ENCODE measurements at regions not wholly inside any gene's neighbourhood (a gene's known extent, or its start where the extent isn't known, plus 50 kb on each side); places are given as distances from the start of the nearest gene placed in this dataset.
"Not testable (repeated sequence)": the region's sequence is repeated elsewhere in the genome, so short reads cannot be mapped to it uniquely, and the experiment has no call there.

- no peak for ATAC-seq
Observed at GRCh38 chr10:65083222-65083621, 1562.0 kb downstream of the REEP3 start.

DNA sequence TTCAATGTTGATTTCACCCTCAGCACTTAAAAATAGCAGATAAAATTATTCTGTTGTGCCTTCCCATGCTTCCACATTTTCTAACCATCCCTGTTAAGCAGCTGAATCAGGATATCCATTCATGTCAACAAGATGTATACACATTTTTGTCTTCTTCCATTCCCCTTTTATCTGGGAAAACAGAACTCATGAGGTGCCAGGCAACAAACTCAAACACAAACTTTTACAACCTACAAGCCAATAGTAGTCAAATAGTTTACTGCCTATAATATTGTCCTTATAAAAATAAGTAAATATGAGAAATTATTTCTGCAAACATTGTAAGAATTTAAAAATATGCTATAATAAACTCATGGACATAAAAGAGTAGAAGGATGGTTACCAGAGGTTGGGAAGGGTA, 1569.8 kb downstream of the REEP3 start:
- no peak for ATAC-seq

DNA sequence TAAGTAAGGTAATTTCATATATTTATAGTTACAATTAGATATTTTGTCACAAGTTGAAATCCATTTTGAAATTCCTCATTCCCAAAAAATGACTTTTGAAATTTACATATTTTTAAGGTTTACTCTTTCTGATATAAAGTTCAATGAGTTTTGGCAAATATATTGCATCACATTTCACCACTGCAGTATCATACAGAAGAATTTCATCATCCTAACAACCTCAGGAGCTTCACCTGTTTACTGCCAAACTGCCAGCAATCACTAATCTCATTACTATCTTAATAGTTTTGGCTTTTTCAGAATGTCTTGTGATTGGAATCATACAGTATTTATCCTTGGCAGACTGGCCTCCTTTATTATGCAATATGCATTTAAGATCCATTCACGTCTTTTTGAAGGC, 1578.9 kb downstream of the REEP3 start:
- ATAC-seq = no peak

- not testable (repeated sequence) for ATAC-seq
Observed at GRCh38 chr10:65100881-65101280, 1579.7 kb downstream of the REEP3 start.

DNA sequence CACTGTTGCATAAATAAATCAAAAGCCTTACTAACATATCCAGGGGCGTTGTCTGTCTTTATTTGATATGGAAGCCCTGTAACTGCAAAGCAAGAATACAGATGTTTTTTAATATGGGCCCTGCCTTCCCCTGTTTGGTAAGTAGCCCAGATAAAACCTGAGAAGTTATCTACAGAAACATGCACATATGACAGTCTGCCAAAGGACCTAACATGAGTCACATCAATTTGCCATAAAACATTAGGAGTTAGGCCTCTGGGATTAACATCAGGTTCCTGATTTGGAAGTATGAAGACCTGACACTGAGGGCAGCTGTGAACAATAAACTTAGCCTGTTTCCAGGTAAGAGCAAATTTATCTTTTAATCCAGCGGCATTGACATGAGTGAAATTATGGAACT, 1588.8 kb downstream of the REEP3 start:
- no peak for ATAC-seq

DNA sequence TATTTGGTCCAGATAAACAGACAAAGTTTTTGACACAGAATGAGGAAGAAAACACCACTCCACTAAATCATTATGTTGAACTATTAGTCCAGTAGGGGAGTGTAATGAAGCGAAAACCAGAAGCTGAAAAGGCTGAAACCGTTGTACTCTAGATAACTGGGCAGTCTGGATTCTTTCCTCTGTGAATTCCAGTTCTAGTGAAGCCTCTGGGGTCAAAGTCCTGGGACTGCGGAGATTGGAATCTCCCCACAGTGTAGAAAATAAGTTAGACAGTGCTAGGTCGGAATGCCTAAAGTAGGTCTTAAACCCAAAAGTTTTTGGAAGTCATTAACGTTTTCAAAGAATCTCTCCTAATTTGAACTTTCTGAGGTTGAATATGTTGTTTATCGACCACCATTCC, 1589.9 kb downstream of the REEP3 start:
- ATAC-seq = not testable (repeated sequence)

DNA sequence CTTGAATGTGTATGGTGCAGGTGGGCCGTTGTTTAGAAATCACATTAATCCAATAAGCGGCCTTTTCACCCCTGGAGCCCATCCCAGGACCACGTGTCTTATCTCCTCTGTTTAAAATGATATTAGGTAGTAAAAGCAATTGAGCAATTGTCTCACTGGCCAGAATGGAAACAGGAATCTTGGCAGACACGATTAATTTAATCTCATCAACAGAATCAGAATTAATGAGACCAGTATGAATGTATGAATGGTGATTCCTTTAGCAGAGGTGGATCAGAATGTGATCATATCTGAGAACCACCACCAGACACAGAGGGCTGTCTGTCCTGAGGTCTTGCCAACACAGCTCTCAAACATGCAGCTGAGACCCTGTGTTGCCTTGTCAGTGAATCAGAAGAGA, 1591.4 kb downstream of the REEP3 start:
- ATAC-seq = no peak

GRCh38 chr10:65123120-65123519, 1601.9 kb downstream of the REEP3 start:
- ATAC-seq = no peak

DNA sequence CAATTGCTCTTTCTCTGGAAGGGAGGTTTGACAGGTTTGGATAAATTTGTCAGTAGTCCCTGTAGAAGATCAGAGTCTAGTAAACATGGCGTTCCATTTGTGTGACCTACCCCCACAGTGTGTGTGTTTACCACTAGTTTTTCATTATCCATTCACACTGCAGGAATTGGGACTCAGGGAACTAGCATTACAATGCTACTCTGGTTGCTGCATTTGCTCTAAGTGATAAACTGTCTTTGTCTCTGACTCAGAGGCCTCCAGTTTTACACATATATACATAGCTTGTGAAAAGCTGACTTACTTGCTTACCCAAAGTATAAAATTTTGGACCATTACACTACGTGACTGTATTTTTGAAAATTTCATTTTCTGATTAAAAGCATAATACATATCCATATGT, 1604.0 kb downstream of the REEP3 start:
- ATAC-seq = no peak

- ATAC-seq = no peak
Observed at GRCh38 chr10:65126288-65126687, 1605.1 kb downstream of the REEP3 start.

- no peak for ATAC-seq
Observed at GRCh38 chr10:65128277-65128676, 1607.1 kb downstream of the REEP3 start.

- no peak for ATAC-seq
Observed at GRCh38 chr10:65130162-65130758, 1609.1 kb downstream of the REEP3 start.

GRCh38 chr10:65133652-65134051, 1612.5 kb downstream of the REEP3 start:
- no peak for ATAC-seq

DNA sequence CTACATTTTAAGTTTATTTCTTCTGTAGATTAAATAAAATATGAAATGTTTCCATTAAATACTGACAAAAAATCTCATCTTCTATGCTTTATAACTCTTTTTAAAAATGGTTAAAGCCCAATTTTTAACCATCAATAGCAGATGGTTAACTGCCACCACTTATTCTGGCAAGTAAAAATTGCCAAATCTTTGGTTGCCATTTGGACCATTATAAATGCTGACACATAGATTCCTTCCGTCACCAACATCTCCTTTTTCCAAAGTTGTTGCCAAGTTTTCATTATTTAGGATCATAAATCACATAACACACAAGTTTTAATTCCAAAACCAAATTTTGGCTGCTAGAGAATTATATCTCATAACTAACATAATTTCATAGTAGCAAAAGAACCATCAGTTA, 1614.3 kb downstream of the REEP3 start:
- ATAC-seq = no peak

GRCh38 chr10:65142641-65143435, 1621.6 kb downstream of the REEP3 start:
- ATAC-seq = no peak

- no peak for ATAC-seq
Observed at GRCh38 chr10:65143723-65144122, 1622.5 kb downstream of the REEP3 start.

GRCh38 chr10:65149878-65150277, 1628.7 kb downstream of the REEP3 start:
- no peak for ATAC-seq

DNA sequence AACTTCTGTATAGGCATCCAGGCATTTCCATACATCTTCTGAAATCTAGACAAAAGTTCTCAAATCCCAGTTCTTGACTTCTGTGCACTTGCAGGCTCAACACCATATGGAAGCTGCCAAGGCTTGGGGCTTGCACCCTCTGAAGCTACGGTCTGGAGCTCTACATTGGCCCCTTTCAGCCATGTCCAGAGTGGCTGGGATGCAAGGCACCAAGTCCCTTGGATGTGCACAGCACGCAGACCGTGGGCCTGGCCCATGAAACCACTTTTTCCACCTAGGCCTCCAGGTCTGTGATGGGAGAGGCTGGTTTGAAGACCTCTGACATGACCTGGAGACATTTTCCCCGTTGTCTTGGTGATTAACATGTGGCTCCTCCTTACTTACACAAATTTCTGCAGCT, 1645.1 kb downstream of the REEP3 start:
- peak in 1 of 2 donors; percentile 17 for ATAC-seq

GRCh38 chr10:65172249-65172648, 1651.0 kb downstream of the REEP3 start:
- ATAC-seq = no peak

DNA sequence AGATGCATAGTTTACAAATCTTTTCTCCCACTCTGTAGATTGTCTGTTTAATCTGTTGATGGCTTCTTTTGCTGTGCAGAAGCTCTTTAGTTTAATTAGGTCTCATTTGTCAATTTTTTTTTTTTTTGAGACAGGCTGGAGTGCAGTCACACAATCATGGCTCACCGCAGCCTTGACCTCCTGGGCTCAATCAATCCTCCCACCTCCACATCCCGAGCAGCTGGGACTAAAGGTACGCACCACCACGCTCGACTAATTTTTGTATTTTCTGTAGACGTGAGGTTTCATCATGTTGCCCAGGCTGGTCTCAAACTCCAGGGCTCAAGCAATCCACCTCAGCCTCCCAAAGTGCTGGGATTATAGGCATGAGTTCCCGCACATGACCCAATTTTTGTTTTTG, 1655.8 kb downstream of the REEP3 start:
- ATAC-seq = no peak

- ATAC-seq = no peak
Observed at GRCh38 chr10:65183236-65183635, 1662.0 kb downstream of the REEP3 start.

- not testable (repeated sequence) for ATAC-seq
Observed at GRCh38 chr10:65186668-65187067, 1665.5 kb downstream of the REEP3 start.

DNA sequence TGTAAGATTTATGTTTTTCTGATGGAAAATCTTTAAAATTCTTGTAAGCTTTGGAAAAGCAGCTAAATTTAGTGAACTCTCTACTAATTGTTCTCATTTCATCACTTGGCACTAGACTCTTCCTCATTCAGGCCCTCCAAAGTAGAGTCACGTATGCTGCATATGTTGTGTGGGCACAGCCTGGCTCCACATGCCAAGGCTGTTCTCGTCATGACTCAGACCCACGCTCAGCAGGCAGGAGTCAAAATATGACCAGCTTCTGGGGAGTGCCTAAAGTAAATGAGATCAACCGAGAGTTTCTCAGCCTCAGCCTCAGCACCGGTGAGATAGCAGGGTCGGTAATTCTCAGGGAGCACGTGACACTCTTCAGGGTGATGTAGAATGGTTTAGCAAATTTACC, 1672.9 kb downstream of the REEP3 start:
- ATAC-seq = no peak

DNA sequence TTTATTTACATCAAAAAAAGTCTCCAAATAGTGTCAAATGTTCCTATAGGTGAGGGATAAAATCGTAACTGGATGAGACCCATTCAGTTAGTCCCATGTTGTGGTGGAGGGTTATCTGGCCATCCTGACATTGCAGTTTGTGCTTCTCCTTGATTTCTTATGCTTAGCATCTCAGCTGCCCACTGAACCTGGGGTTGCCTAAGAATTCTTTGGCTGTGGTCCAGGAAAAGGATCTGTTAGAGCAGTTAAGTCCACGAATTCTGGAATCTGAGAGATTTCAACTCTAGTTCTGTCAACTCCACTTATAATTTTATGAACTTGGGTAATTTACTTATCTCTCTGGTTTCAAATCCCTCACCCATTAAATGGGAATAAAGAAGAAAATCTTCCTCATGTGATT, 1673.4 kb downstream of the REEP3 start:
- ATAC-seq = no peak

GRCh38 chr10:65196111-65196510, 1674.9 kb downstream of the REEP3 start:
- ATAC-seq = no peak

Data from activated CD4-positive, CD25-positive, alpha-beta regulatory T cell treated with anti-CD3 and anti-CD28 coated beads, Interleukin-2, amount 50 U/mL, for 24 hours (primary cell).